BJ (cell line): ENCODE measurements at regions not wholly inside any gene's neighbourhood (a gene's known extent, or its start where the extent isn't known, plus 50 kb on each side); places are given as distances from the start of the nearest gene placed in this dataset.

Experiments used
- CTCF ChIA-PET: fragments of 350-600 bp; formaldehyde crosslinking; extraction: SDS; loops from one replicate; lab custom pipeline; 2021; ENCODE audit warnings: antibody characterized with exemption, inconsistent platforms; lab: Yijun Ruan, JAX
- POLR2A ChIA-PET: fragments of 300-600 bp; sonication (Branson Sonifier 250); formaldehyde crosslinking; extraction: SDS; loops from one replicate; lab custom pipeline; 2021; ENCODE audit warnings: antibody characterized with exemption; lab: Charles Lee
- DNase-seq: peaks from one replicate; pipeline ENCODE4 v3.0.0-alpha.2; 2011; ENCODE audit warnings: low read depth
- H3K27me3 ChIP-seq: 2 replicates; pipeline ENCODE4 v1.6.0; 2011; ENCODE audit warnings: low read length; ENCODE audit not compliant: control insufficient read depth, insufficient read depth
- H3K36me3 ChIP-seq: 2 replicates; pipeline ENCODE4 v1.5.1; 2011; ENCODE audit warnings: low read length; ENCODE audit not compliant: control insufficient read depth, insufficient read depth
- H3K4me3 ChIP-seq: 2 replicates; pipeline ENCODE4 v1.5.1; 2011; ENCODE audit warnings: low read depth, mild to moderate bottlenecking, control low read depth, low read length
- TF ChIP-seq, protein P1 (sequence below): IDR thresholded peaks from 2 replicates; pipeline ENCODE4 v1.5.1; 2011; ENCODE audit warnings: low read depth, mild to moderate bottlenecking, control low read depth, inconsistent platforms, low read length, moderate library complexity; ENCODE audit not compliant: insufficient read depth

DNA sequence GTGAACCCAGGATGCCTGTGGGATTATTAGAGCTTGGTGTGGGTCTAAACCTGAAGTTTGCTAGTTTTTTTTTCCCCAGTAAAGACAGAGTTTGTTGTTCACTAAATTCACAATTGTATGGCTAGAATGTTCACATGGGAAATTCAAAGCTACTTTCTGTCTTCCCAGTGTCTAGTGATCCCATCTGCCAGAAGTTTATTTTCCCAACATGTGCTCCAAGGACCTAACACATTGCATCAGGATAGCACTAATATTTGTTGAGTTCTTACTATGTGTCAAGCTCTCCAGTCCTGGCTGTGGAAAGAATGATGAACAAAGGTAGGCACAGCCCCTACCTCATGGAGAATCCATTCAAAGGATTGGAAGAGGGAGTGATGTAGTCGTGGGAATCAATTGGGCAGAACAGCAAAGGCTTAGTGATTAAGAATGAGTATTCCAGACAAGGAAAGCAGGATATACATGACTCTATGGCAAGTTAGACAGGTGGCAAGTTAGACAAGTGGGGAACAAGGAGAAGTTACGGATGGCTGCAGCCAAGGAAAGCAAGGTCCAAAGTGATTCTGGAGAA, 521.5 kb upstream of the WWC1 start:
- ChIA-PET POLR2A (interaction anchor here (0.6 kb wide), 1 partner anchor 532 kb away, joined by 3 read pairs; no protein-coding TSS in a partner anchor), CTCF (interaction anchor here (1.0 to 1.9 kb wide), 2 partner anchors 59 to 450 kb away, joined by 3 to 4 read pairs; no protein-coding TSS in a partner anchor)
- Histone ChIP-seq H3K27me3 (no peaks in the 10 kb centered on the region), H3K4me3 (no peak overlapping the region), H3K36me3 (no peaks in the 10 kb centered on the region)
- TF ChIP-seq, protein P1, sequence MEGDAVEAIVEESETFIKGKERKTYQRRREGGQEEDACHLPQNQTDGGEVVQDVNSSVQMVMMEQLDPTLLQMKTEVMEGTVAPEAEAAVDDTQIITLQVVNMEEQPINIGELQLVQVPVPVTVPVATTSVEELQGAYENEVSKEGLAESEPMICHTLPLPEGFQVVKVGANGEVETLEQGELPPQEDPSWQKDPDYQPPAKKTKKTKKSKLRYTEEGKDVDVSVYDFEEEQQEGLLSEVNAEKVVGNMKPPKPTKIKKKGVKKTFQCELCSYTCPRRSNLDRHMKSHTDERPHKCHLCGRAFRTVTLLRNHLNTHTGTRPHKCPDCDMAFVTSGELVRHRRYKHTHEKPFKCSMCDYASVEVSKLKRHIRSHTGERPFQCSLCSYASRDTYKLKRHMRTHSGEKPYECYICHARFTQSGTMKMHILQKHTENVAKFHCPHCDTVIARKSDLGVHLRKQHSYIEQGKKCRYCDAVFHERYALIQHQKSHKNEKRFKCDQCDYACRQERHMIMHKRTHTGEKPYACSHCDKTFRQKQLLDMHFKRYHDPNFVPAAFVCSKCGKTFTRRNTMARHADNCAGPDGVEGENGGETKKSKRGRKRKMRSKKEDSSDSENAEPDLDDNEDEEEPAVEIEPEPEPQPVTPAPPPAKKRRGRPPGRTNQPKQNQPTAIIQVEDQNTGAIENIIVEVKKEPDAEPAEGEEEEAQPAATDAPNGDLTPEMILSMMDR = no peak
- no peak for DNase-seq

DNA sequence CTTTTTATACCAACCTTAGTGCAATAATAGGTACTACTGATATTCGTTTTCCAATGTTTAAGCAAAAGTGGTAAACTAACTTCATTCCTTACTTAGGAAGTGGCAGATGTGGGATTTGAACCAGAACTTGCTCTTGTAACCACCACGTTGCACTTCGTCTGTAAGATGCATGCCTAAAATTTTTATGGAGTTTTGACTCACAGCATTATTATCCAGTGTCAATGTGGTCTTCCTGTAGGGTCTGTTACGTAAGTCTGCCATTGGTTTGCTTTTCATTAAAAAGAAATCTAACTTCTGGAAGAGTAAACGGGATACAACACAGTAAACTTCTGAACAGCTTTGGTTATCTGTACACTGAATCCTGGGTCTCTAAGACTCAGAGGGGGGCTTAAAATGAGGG, 521.0 kb upstream of the WWC1 start:
- CTCF ChIA-PET = interaction anchor here (1.0 to 1.9 kb wide), 2 partner anchors 59 to 449 kb away, joined by 3 to 4 read pairs; no protein-coding TSS in a partner anchor
- peak; percentile 87 for DNase-seq
- Histone ChIP-seq H3K27me3 (no peaks in the 10 kb centered on the region), H3K4me3 (no peak overlapping the region), H3K36me3 (no peaks in the 10 kb centered on the region)
- POLR2A ChIA-PET = interaction anchor here (0.6 kb wide), 1 partner anchor 532 kb away, joined by 3 read pairs; no protein-coding TSS in a partner anchor
- TF ChIP-seq, protein P1 = no peak

DNA sequence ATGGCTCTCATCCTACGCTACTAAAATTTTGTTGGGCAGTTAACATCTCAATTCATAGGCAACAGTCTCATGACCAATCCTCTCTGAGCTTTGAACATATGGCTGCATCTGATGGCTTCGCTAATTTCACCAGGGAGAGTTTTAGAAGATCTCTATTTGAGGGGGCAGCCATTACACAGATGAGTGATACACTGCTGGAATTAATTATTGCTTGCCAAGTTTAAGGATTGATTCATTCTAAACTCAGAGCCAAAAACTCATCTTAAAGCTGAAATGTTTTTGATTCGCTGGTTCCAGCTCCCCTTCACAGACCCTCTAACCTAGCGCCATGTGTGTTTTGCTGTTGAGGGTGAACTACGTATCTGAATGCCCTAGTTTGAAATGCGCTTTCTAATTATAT, 519.9 kb upstream of the WWC1 start:
- POLR2A ChIA-PET = no interaction called here
- DNase-seq = no peak
- CTCF ChIA-PET = interaction anchor here (0.7 to 1.9 kb wide), 2 partner anchors 8 to 58 kb away, joined by 3 to 4 read pairs; no protein-coding TSS in a partner anchor
- Histone ChIP-seq H3K36me3 (no peaks in the 10 kb centered on the region), H3K4me3 (no peak overlapping the region), H3K27me3 (no peaks in the 10 kb centered on the region)
- TF ChIP-seq, protein P1 = no peak

DNA sequence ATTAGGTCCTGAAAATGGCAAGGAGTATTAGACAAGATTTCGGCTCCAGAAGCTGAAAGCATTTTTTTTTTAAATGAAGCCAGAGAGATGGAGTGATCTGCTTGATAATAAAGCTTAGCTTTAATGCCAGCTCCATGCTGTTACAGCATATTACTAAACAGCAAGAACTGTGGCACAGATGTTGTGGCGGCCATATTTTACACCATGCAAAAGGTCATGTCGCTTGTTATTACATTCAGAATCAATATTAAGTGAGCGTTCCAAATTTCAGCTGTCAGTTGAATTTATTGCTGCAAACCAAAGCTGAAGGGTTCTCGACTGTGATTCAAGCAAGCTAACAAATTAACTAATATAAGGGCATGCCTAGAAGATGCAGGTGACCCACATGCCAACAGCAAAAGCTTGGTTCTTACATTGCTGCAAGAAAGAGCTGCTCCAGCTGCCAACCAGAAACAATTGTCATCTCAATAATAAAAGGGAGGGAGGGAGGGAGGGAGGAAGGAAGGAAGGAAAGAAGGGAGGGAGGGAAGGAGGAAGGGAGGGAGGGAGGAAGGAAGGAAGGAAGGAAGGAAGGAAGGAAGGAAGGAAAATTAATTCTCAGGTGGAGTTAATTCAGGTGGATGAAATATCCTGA, 517.7 kb upstream of the WWC1 start:
- no peaks in the 10 kb centered on the region for H3K36me3 ChIP-seq
- no peaks in the 10 kb centered on the region for H3K27me3 ChIP-seq
- TF ChIP-seq, protein P1 = no peak
- ChIA-PET POLR2A (interaction anchor here (0.7 kb wide), 1 partner anchor 13 kb away, joined by 4 read pairs; no protein-coding TSS in a partner anchor), CTCF (no interaction called here)
- no peak overlapping the region for H3K4me3 ChIP-seq
- DNase-seq = no peak

DNA sequence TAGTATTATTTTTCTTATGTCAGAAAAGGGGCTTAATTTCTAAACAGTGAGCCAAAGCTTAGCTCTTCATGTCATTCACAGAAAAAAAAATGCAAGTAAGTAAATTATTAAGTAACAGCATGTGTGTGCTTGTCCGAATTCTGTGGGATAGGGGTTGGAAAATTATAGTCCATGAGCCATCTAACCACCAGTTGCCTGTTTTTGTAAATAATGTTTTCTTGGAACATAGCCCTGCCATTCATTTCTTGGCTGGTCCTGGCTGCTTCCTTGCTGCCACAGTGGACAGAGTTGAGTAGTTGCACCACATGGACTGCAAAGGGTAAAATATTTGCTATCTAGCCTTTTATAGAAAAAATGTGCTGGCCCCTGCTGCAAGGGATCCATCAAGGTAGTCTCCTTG, 513.7 kb upstream of the WWC1 start:
- CTCF ChIA-PET = no interaction called here

More for the DNA sequence above, 513.7 kb upstream of the WWC1 start:
- H3K4me3 ChIP-seq = no peak overlapping the region
- H3K36me3 ChIP-seq = no peaks in the 10 kb centered on the region
- DNase-seq = no peak
- TF ChIP-seq, protein P1 = no peak
- H3K27me3 ChIP-seq = no peaks in the 10 kb centered on the region
- POLR2A ChIA-PET = no interaction called here
